ENCODE measurements at regions not wholly inside any gene's neighbourhood (a gene's known extent, or its start where the extent isn't known, plus 50 kb on each side); places are given as distances from the start of the nearest gene placed in this dataset.

GRCh38 chr10:109696462-109696861 lies 226.8 kb downstream of the XPNPEP1 start:
- ChIA-PET POLR2A (no interaction called here), CTCF (no interaction called here), RAD21 (ENCODE audit: low non-redundant PET in 1 of 2, low total read pairs in 2 of 2, uncharacterized antibody in 2 of 2, unreplicated experiment in 2 of 2) (no interaction called here)
- peaks cover 0 to 3% of the 10 kb centered on the region in 2 experiments; a peak in 1 of 4 replicates for H3K9me3 ChIP-seq (ENCODE audit: control insufficient read depth in 1 of 2, insufficient read depth in 1 of 2, low read depth in 1 of 2, low read length in 2 of 2)
- no peak overlapping the region for H3K27ac ChIP-seq (ENCODE audit: low read depth, low read length)
- no peak overlapping the region for H2AFZ ChIP-seq (ENCODE audit: low read depth, low read length, poor library complexity, severe bottlenecking)
- TF ChIP-seq ZFX (IDR thresholded peaks at IDR 0.05) (no peak), RAD21 (IDR thresholded peaks at IDR 0.05; ENCODE audit: low read depth) (no peak), EZH2phosphoT487 (IDR thresholded peaks at IDR 0.05; ENCODE audit: borderline replicate concordance) (no peak), POLR2AphosphoS5 (IDR thresholded peaks at IDR 0.05; ENCODE audit: low read depth, low read length) (no peak), YY1 (IDR thresholded peaks at IDR 0.05; ENCODE audit: extremely low read depth, insufficient replicate concordance, low read depth, low read length) (no peak), ZNF274 (IDR thresholded peaks at IDR 0.05; ENCODE audit: low read depth, low read length) (no peak), EGR1 (IDR thresholded peaks at IDR 0.05; ENCODE audit: low read depth) (no peak), REST (IDR thresholded peaks at IDR 0.05; ENCODE audit: low read depth) (no peak), SP1 (IDR thresholded peaks at IDR 0.05; ENCODE audit: low read depth) (no peak), ZBTB33 (IDR thresholded peaks at IDR 0.05; ENCODE audit: extremely low read depth, insufficient replicate concordance, low read length) (no peak), FOSL1 (IDR thresholded peaks at IDR 0.05; ENCODE audit: low read depth) (no peak), SRF (IDR thresholded peaks at IDR 0.05; ENCODE audit: low read depth) (no peak), CBX3 (IDR thresholded peaks at IDR 0.05; ENCODE audit: low read depth) (no peak), TCF7L2 (IDR thresholded peaks at IDR 0.05; ENCODE audit: borderline replicate concordance, extremely low read depth, insufficient read depth, insufficient read length) (no peak), MAX (IDR thresholded peaks at IDR 0.05) (no peak), CTCF (IDR thresholded peaks at IDR 0.05 in 2 of 3, conservative IDR thresholded peaks at IDR 0.05 in 1 of 3; ENCODE audit: borderline replicate concordance in 1 of 3, insufficient read depth in 1 of 3, low read depth in 2 of 3, low read length in 2 of 3) (no peak), ELF1 (IDR thresholded peaks at IDR 0.05; ENCODE audit: borderline replicate concordance, low read depth) (no peak), EZH2 (IDR thresholded peaks at IDR 0.05) (no peak), ATF3 (IDR thresholded peaks at IDR 0.05) (no peak)
- no peak overlapping the region for H3K4me3 ChIP-seq (replicated peaks in 1 of 2; ENCODE audit: low read depth in 1 of 2, low read length in 2 of 2)
- no peak for ATAC-seq
- no peaks in the 10 kb centered on the region for H3K4me1 ChIP-seq (ENCODE audit: control insufficient read depth in 1 of 2, insufficient read depth in 2 of 2, low read length in 2 of 2)
- no peaks in the 10 kb centered on the region for H3K9me2 ChIP-seq (ENCODE audit: insufficient read depth)
- no peak overlapping the region for H3K4me2 ChIP-seq (ENCODE audit: low read length)
- H3K27me3 ChIP-seq (ENCODE audit: insufficient read depth, low read length): no peaks in the 10 kb centered on the region
- intact Hi-C loops (cut with micrococcal nuclease): no loop called here
- H4K20me1 ChIP-seq (ENCODE audit: insufficient read depth): no peaks in the 10 kb centered on the region
- no peaks in the 10 kb centered on the region for H3K36me3 ChIP-seq (ENCODE audit: control insufficient read depth in 1 of 2, insufficient read depth in 2 of 2, low read length in 2 of 2)
- H3K79me2 ChIP-seq (ENCODE audit: insufficient read depth, low read length): no peaks in the 10 kb centered on the region
- no peak for DNase-seq (ENCODE audit: low read depth, low spot score)
- H3K9ac ChIP-seq (ENCODE audit: low read length): no peak overlapping the region
- no TSS peak for BruUV-seq (replicated peaks)

Measured in HCT116 (cell line).